Panc1 (cell line): ENCODE measurements at regions not wholly inside any gene's neighbourhood (a gene's known extent, or its start where the extent isn't known, plus 50 kb on each side); places are given as distances from the start of the nearest gene placed in this dataset.

ENCODE experiments used
- POLR2AphosphoS5 ChIP-seq: IDR thresholded peaks from 2 replicates; pipeline ENCODE4 v1.6.1; 2012; ENCODE audit warnings: mild to moderate bottlenecking, low read depth, low read length, moderate library complexity
- TF ChIP-seq, protein P1 (sequence below): fragments of 450-650 bp; IDR thresholded peaks from 2 replicates; pipeline ENCODE4 v1.5.1; 2017; ENCODE audit warnings: mild to moderate bottlenecking

DNA sequence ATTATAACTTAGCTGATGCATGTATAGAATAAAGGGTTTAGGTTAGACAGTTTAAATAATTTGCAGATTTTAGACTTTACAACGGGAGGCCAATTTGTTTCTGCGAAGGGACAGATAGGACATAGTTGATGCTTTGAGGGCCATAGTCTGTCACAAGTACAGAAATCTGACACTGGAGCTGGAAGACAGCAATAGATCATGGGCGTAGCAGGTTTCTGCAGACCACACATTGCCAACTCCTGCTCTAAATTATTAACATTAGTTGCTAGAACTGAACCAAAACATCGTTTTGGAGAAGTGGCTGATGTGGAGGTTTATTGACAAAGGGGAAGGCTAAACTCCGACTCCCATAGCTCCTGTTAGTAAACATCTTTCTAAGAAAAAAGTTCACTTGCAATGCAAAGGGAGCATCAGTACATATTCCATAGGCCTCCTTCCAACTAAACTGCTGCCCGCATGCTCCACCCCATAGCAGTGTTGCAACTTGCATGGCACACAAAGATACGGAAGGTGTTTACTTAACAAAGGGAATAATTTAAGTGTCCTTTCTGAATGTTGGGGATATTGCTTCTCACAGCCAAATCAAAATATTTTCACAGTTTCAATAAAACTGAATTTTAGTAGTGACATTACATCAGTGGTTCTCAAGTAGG, 862.0 kb upstream of the CXADR start:
- TF ChIP-seq, protein P1, sequence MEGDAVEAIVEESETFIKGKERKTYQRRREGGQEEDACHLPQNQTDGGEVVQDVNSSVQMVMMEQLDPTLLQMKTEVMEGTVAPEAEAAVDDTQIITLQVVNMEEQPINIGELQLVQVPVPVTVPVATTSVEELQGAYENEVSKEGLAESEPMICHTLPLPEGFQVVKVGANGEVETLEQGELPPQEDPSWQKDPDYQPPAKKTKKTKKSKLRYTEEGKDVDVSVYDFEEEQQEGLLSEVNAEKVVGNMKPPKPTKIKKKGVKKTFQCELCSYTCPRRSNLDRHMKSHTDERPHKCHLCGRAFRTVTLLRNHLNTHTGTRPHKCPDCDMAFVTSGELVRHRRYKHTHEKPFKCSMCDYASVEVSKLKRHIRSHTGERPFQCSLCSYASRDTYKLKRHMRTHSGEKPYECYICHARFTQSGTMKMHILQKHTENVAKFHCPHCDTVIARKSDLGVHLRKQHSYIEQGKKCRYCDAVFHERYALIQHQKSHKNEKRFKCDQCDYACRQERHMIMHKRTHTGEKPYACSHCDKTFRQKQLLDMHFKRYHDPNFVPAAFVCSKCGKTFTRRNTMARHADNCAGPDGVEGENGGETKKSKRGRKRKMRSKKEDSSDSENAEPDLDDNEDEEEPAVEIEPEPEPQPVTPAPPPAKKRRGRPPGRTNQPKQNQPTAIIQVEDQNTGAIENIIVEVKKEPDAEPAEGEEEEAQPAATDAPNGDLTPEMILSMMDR = no peak
- TF ChIP-seq POLR2AphosphoS5 = no peak
